GM23338 (cell line): ENCODE measurements at regions not wholly inside any gene's neighbourhood (a gene's known extent, or its start where the extent isn't known, plus 50 kb on each side); places are given as distances from the start of the nearest gene placed in this dataset.

Experiments
- CREB1 ChIP-seq: fragments of 250-450 bp; sonication (Bioruptor Pico); IDR thresholded peaks from 2 replicates; pipeline ENCODE4 v1.5.0; 2020; ENCODE audit warnings: low read depth, mild to moderate bottlenecking, moderate library complexity
- EZH2 ChIP-seq: fragments of 200-600 bp; sonication (generic); IDR thresholded peaks from one replicate; pipeline ENCODE4 v1.8.0; 2017; ENCODE audit warnings: antibody characterized with exemption, mild to moderate bottlenecking, low read depth; ENCODE audit not compliant: unreplicated experiment
- EZH2phosphoT487 ChIP-seq: fragments of 200-600 bp; sonication (generic); IDR thresholded peaks from one replicate; pipeline ENCODE4 v1.8.1; 2018; ENCODE audit warnings: antibody characterized with exemption; ENCODE audit not compliant: unreplicated experiment
- JUNB ChIP-seq: IDR thresholded peaks from one replicate; pipeline ENCODE4 v1.6.1; 2016; ENCODE audit warnings: antibody characterized with exemption; ENCODE audit not compliant: unreplicated experiment
- POLR2AphosphoS5 ChIP-seq: IDR thresholded peaks from 2 replicates; pipeline ENCODE4 v1.6.1; 2016; ENCODE audit warnings: antibody characterized with exemption, low read depth
- REST ChIP-seq: IDR thresholded peaks from one replicate; pipeline ENCODE4 v1.6.1; 2018; ENCODE audit warnings: antibody characterized with exemption; ENCODE audit not compliant: unreplicated experiment
- ZNF114 ChIP-seq: fragments of 250-450 bp; sonication (Bioruptor Pico); IDR thresholded peaks from 2 replicates; pipeline ENCODE4 v1.5.0; 2020; ENCODE audit warnings: mild to moderate bottlenecking, moderate library complexity
- ZNF331 ChIP-seq: fragments of 250-450 bp; sonication (Bioruptor Pico); IDR thresholded peaks from 2 replicates; pipeline ENCODE4 v1.5.0; 2020; ENCODE audit warnings: low read depth, mild to moderate bottlenecking, moderate library complexity
- ZNF462 ChIP-seq: fragments of 250-450 bp; sonication (Bioruptor Pico); IDR thresholded peaks from 2 replicates; pipeline ENCODE4 v1.5.0; 2020; ENCODE audit warnings: mild to moderate bottlenecking, moderate library complexity
- TF ChIP-seq, protein P1 (sequence below), 2 experiments: fragments of 200-600 bp in 1 of 2; sonication (generic) in 1 of 2; conservative IDR thresholded peaks; 2 replicates each; pipeline versions ENCODE4 v1.5.1 to v1.6.1; 2016 to 2017; ENCODE audit warnings: antibody characterized with exemption in 2 of 2, low read depth in 2 of 2, mild to moderate bottlenecking in 2 of 2, moderate library complexity in 1 of 2

- no peak for TF ChIP-seq POLR2AphosphoS5
- TF ChIP-seq, protein P1, sequence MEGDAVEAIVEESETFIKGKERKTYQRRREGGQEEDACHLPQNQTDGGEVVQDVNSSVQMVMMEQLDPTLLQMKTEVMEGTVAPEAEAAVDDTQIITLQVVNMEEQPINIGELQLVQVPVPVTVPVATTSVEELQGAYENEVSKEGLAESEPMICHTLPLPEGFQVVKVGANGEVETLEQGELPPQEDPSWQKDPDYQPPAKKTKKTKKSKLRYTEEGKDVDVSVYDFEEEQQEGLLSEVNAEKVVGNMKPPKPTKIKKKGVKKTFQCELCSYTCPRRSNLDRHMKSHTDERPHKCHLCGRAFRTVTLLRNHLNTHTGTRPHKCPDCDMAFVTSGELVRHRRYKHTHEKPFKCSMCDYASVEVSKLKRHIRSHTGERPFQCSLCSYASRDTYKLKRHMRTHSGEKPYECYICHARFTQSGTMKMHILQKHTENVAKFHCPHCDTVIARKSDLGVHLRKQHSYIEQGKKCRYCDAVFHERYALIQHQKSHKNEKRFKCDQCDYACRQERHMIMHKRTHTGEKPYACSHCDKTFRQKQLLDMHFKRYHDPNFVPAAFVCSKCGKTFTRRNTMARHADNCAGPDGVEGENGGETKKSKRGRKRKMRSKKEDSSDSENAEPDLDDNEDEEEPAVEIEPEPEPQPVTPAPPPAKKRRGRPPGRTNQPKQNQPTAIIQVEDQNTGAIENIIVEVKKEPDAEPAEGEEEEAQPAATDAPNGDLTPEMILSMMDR (conservative IDR thresholded peaks at IDR 0.05; ENCODE audit: low read depth in 2 of 2) = peak; percentile 81 to 91
- TF ChIP-seq EZH2 = no peak
- TF ChIP-seq JUNB = no peak
- no peak for TF ChIP-seq ZNF331 (CRISPR knock-in tag)
- no peak for TF ChIP-seq REST
- no peak for TF ChIP-seq ZNF114 (CRISPR knock-in tag)
- no peak for TF ChIP-seq ZNF462 (CRISPR knock-in tag)
- TF ChIP-seq CREB1 (CRISPR knock-in tag) = no peak
- no peak for TF ChIP-seq EZH2phosphoT487
Observed at GRCh38 chr12:114166362-114166761, 200.2 kb upstream of the RBM19 start.
